Activated naive CD4-positive, alpha-beta T cell treated with anti-CD3 and anti-CD28 coated beads for 36 hours (primary cell): ENCODE measurements at regions not wholly inside any gene's neighbourhood (a gene's known extent, or its start where the extent isn't known, plus 50 kb on each side); places are given as distances from the start of the nearest gene placed in this dataset.

ENCODE experiments used
- CTCF ChIA-PET: fragments of 350-600 bp; sonication (Branson Sonifier 250); formaldehyde crosslinking; loops from one replicate; lab custom pipeline; 2021; ENCODE audit warnings: antibody characterized with exemption; lab: Charles Lee
- DNase-seq: peaks from one replicate; pipeline ENCODE4 v3.0.0-alpha.2; 2020
- H3K27ac Mint-ChIP-seq: one replicate; pipeline ENCODE4 v1.8.0; 2021; ENCODE audit warnings: mild to moderate bottlenecking, mixed read lengths
- H3K27me3 Mint-ChIP-seq: one replicate; pipeline ENCODE4 v1.8.0; 2021; ENCODE audit warnings: low read depth, mixed read lengths
- H3K36me3 Mint-ChIP-seq: one replicate; pipeline ENCODE4 v1.8.0; 2021; ENCODE audit warnings: low read depth, mixed read lengths
- H3K4me1 Mint-ChIP-seq: one replicate; pipeline ENCODE4 v1.8.0; 2021; ENCODE audit warnings: low read depth, mixed read lengths
- H3K4me3 Mint-ChIP-seq: one replicate; pipeline ENCODE4 v1.8.0; 2021; ENCODE audit warnings: mild to moderate bottlenecking, moderate library complexity, mixed read lengths
- H3K9me3 Mint-ChIP-seq: one replicate; pipeline ENCODE4 v1.8.0; 2021; ENCODE audit warnings: mixed read lengths
- intact Hi-C: fragments of 100-400 bp; cut with micrococcal nuclease; formaldehyde crosslinking; loops from one replicate; pipeline ENCODE4 v1.15.1; 2023

DNA sequence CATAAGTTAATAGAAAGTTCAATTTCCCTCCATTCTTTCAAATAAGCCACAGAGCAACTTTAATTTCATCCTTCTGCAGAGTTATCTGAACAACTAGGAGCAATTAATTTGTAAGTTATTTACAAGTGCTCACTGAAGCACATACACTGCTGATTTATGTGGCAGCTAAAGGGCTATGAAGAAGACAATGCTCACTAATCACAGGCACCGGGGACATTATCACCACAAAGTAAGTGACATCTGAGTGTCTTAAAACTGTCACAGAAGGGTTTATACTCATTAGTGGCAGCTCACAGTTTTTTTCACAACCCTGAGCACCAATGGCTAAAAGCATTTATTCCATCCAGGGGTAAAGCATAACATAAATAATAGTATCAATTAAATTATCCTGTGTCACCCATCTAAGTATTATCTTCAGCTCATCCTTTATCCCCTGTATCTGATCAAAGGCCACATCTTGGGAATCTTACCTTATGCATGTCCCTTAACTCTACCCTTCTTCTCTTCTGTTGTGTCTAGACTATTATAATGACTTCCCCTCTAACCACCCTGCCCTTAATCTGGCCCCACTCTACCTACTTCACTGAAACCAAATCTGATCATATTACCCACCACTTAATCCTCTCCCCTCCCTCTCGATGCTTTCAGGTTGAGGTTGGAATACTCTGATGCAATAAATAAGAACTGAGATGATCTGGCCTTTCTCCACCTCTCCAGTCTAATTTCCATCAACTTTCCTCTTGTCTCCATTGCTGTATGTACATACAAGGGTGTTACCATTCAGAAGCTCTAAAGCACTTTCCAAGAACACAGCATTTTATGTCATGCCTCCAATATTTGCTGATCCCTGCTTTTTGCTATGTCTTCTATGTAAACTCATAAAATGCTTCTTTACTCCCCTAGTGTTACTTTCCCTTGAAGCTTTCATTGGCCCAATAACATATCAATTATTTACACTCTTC lies 252.7 kb downstream of the CASP12 start:
- H3K36me3 Mint-ChIP-seq, result peaks cover 4% of the 10 kb centered on the region
- H3K27me3 Mint-ChIP-seq, result no peaks in the 10 kb centered on the region
- H3K9me3 Mint-ChIP-seq, result peaks cover 8% of the 10 kb centered on the region
- DNase-seq, result no peak
- H3K4me3 Mint-ChIP-seq, result no peak overlapping the region
- intact Hi-C loops, result no loop called here
- H3K27ac Mint-ChIP-seq, result no peak overlapping the region
- peaks cover 12% of the 10 kb centered on the region for H3K4me1 Mint-ChIP-seq
- CTCF ChIA-PET, result interaction anchor here (0.7 kb wide), 2 partner anchors 18 to 36 kb away, joined by 3 to 4 read pairs; no protein-coding TSS in a partner anchor

DNA sequence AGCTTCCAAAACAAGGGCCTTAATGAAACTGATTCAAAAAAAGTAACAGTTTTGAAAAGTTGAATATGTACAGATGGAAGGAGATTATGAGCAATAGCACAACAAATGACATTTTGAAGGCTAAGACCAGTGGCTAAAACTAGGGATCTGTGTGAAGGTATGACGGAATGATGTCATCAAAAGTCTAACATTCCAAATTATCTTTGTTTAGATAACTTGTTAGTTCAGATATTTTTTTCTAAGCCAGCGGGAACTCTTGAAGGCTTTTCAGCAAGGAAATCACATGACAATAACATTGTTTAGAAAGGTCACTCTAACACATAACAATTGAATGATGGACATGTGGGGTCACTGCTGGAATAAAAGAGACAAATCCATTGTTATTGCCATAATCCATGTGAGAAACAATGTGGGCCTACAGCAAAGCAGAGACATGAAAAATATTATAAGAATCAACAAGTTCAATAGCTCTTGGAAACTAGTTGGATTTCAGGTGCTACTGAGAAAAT lies 260.5 kb downstream of the CASP12 start:
- no peaks in the 10 kb centered on the region for H3K27me3 Mint-ChIP-seq
- intact Hi-C loops, result no loop called here

GRCh38 chr11:104633226-104633625 lies 265.0 kb downstream of the CASP12 start:
- no peaks in the 10 kb centered on the region for H3K4me1 Mint-ChIP-seq
- H3K27ac Mint-ChIP-seq, result no peak overlapping the region
- H3K27me3 Mint-ChIP-seq, result no peaks in the 10 kb centered on the region
- H3K9me3 Mint-ChIP-seq, result no peaks in the 10 kb centered on the region
- intact Hi-C loops, result no loop called here
- DNase-seq, result no peak
- no peaks in the 10 kb centered on the region for H3K36me3 Mint-ChIP-seq
- no peak overlapping the region for H3K4me3 Mint-ChIP-seq
- CTCF ChIA-PET, result no interaction called here

More for the DNA sequence above, 260.5 kb downstream of the CASP12 start:
- Mint-ChIP-seq H3K4me1 (no peaks in the 10 kb centered on the region), H3K9me3 (peaks cover 1% of the 10 kb centered on the region), H3K36me3 (no peaks in the 10 kb centered on the region), H3K4me3 (no peak overlapping the region), H3K27ac (no peak overlapping the region)
- CTCF ChIA-PET, result interaction anchor here (0.7 kb wide), 1 partner anchor 15 kb away, joined by 3 read pairs; no protein-coding TSS in a partner anchor
- no peak for DNase-seq

DNA sequence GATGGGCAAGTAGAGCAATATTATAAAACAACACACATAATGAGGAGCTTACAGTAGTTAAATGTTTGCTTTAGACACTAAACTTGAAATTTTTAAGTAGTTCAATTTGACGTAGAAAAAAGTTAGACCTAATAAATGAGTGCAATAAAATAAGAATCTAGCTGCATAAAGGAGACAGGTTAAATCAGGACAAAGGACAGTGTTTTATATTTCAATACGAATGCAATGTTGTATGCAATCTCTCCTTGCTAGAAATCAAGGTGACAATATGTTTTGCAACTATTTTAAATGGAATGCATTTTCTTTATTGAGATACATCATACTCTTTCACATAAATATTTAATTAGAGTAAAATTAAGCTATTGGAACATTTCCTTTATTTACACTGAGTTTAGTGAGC lies 267.9 kb downstream of the CASP12 start:
- no peaks in the 10 kb centered on the region for H3K9me3 Mint-ChIP-seq

DNA sequence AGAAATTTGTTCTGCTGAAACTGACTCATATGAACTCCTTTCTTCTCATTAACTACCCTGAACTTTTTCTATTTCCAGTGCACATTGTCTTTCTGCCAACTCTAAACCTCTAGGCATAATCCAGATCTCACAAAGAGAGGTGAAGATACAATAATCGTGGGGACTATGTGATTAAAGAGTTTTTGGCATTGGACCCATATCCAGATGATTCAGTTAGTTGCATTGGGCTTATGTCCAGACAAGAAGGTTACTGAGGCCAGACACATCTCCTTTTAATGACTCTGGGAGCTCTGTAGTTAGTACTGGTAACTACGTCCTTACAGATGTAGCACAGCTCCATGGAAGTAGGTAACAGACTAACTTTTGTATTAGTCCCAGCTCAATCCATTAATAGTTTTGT lies 273.0 kb downstream of the CASP12 start:
- H3K27ac Mint-ChIP-seq, result no peak overlapping the region
- DNase-seq, result no peak
- no peaks in the 10 kb centered on the region for H3K27me3 Mint-ChIP-seq
- no peaks in the 10 kb centered on the region for H3K36me3 Mint-ChIP-seq
- intact Hi-C loops, result no loop called here
- no peak overlapping the region for H3K4me3 Mint-ChIP-seq
- no peaks in the 10 kb centered on the region for H3K9me3 Mint-ChIP-seq
- peaks cover 20% of the 10 kb centered on the region for H3K4me1 Mint-ChIP-seq
- CTCF ChIA-PET, result interaction anchor here (1.1 kb wide), 1 partner anchor 12 kb away, joined by 5 read pairs; no protein-coding TSS in a partner anchor

More for the DNA sequence above, 267.9 kb downstream of the CASP12 start:
- H3K4me1 Mint-ChIP-seq, result no peaks in the 10 kb centered on the region
- CTCF ChIA-PET, result no interaction called here
- intact Hi-C loops, result no loop called here
- no peaks in the 10 kb centered on the region for H3K27me3 Mint-ChIP-seq
- H3K4me3 Mint-ChIP-seq, result no peak overlapping the region
- no peak overlapping the region for H3K27ac Mint-ChIP-seq
- H3K36me3 Mint-ChIP-seq, result no peaks in the 10 kb centered on the region
- no peak for DNase-seq

DNA sequence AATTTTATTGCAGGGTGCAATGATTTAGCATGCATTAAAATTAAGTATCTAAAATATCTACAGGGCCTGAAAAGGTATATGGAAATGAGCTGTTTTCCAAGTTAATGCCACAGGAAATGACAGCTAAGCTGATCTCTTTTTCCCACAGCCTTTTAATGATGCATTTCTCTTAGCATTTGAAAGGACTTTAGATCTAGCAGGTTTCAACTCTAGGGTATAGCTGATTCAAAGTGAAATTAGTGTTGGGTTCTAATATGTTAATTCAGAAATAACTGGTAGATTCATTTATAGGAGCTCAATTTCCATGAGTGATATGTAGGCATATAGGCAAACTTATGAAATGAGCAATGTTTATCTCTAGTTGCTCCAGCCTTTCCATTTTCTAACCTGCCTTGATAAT lies 274.2 kb downstream of the CASP12 start:
- intact Hi-C loops, result loop anchor here (1.0 kb wide), 2 partner anchors 81 to 673 kb away; no protein-coding TSS in a partner anchor
- Mint-ChIP-seq H3K9me3 (no peaks in the 10 kb centered on the region), H3K36me3 (no peaks in the 10 kb centered on the region), H3K27me3 (no peaks in the 10 kb centered on the region), H3K4me3 (no peak overlapping the region), H3K4me1 (peaks cover 20% of the 10 kb centered on the region), H3K27ac (no peak overlapping the region)
- no peak for DNase-seq
- CTCF ChIA-PET, result interaction anchor here (0.5 to 1.0 kb wide), 3 partner anchors 23 to 578 kb away, joined by 3 to 7 read pairs (median 3); no protein-coding TSS in a partner anchor

- Mint-ChIP-seq H3K27ac (no peak overlapping the region), H3K36me3 (no peaks in the 10 kb centered on the region), H3K9me3 (no peaks in the 10 kb centered on the region), H3K27me3 (no peaks in the 10 kb centered on the region), H3K4me1 (peaks cover 20% of the 10 kb centered on the region), H3K4me3 (no peak overlapping the region)
- intact Hi-C loops, result no loop called here
- CTCF ChIA-PET, result interaction anchor here (0.7 to 1.1 kb wide), 3 partner anchors 10 to 82 kb away, joined by 3 to 4 read pairs (median 3); no protein-coding TSS in a partner anchor
- no peak for DNase-seq
Observed at GRCh38 chr11:104623518-104623917, 274.7 kb downstream of the CASP12 start.

DNA sequence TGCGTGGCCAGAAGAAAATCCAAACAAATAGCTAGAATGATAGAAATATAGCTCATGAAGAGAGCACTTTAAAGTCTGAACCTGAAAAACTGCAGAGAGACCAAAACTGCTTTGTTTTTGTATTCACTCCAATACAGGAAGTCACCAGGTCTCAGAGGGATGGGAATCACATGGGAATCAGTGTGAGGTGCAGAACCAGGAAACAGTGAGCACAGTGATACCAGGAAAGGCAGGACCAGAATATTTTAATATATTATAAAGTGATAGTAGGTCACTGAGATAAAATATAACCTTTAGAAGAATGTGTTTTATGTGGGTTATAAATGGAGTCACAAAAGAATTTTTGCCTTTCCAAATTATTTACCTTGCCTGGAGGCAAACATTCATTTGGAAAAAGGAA lies 277.3 kb downstream of the CASP12 start:
- Mint-ChIP-seq H3K4me1 (peaks cover 20% of the 10 kb centered on the region), H3K27ac (no peak overlapping the region), H3K4me3 (no peak overlapping the region), H3K36me3 (peaks cover 2% of the 10 kb centered on the region), H3K9me3 (peaks cover 1% of the 10 kb centered on the region), H3K27me3 (no peaks in the 10 kb centered on the region)
- DNase-seq, result no peak
- intact Hi-C loops, result no loop called here
- CTCF ChIA-PET, result interaction anchor here (0.6 kb wide), 1 partner anchor 90 kb away, joined by 3 read pairs; no protein-coding TSS in a partner anchor

- H3K4me1 Mint-ChIP-seq, result peaks cover 20% of the 10 kb centered on the region
- peaks cover 2% of the 10 kb centered on the region for H3K36me3 Mint-ChIP-seq
- CTCF ChIA-PET, result interaction anchor here (1.5 kb wide), 1 partner anchor 9 kb away, joined by 4 read pairs; no protein-coding TSS in a partner anchor
- H3K9me3 Mint-ChIP-seq, result peaks cover 1% of the 10 kb centered on the region
- intact Hi-C loops, result no loop called here
- H3K27ac Mint-ChIP-seq, result no peak overlapping the region
- H3K27me3 Mint-ChIP-seq, result no peaks in the 10 kb centered on the region
- H3K4me3 Mint-ChIP-seq, result no peak overlapping the region
- no peak for DNase-seq
Observed at GRCh38 chr11:104619751-104620150, 278.5 kb downstream of the CASP12 start.

DNA sequence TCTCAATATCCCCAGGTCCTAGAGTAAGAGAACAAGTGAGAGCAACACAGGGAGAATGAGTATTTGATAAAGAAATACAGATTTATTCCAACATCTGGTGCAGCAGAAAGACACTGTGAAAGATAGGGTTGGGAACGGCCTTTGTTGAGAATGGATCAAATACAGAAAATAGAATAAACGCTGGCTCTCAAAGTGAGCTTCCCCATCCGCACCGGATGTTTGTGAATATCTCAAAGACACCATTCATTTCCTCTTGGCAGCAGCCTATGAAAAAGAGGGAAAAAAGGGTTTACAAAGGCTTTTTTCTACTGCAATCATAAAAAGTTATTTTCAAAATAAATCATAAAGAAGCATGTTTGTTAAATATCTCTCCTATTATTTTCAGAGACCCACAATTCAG lies 279.3 kb downstream of the CASP12 start:
- no peaks in the 10 kb centered on the region for H3K27me3 Mint-ChIP-seq
- H3K36me3 Mint-ChIP-seq, result peaks cover 2% of the 10 kb centered on the region
- CTCF ChIA-PET, result interaction anchor here (1.5 kb wide), 1 partner anchor 9 kb away, joined by 4 read pairs; no protein-coding TSS in a partner anchor
- intact Hi-C loops, result no loop called here
- H3K27ac Mint-ChIP-seq, result no peak overlapping the region
- no peak overlapping the region for H3K4me3 Mint-ChIP-seq
- H3K9me3 Mint-ChIP-seq, result peaks cover 1% of the 10 kb centered on the region
- no peak for DNase-seq
- peaks cover 16% of the 10 kb centered on the region for H3K4me1 Mint-ChIP-seq

- Mint-ChIP-seq H3K4me1 (peaks cover 5% of the 10 kb centered on the region), H3K36me3 (peaks cover 2% of the 10 kb centered on the region), H3K27ac (no peak overlapping the region), H3K27me3 (no peaks in the 10 kb centered on the region), H3K9me3 (peaks cover 1% of the 10 kb centered on the region), H3K4me3 (no peak overlapping the region)
- CTCF ChIA-PET, result no interaction called here
- intact Hi-C loops, result no loop called here
- DNase-seq, result no peak
Observed at GRCh38 chr11:104614961-104615360, 283.3 kb downstream of the CASP12 start.

DNA sequence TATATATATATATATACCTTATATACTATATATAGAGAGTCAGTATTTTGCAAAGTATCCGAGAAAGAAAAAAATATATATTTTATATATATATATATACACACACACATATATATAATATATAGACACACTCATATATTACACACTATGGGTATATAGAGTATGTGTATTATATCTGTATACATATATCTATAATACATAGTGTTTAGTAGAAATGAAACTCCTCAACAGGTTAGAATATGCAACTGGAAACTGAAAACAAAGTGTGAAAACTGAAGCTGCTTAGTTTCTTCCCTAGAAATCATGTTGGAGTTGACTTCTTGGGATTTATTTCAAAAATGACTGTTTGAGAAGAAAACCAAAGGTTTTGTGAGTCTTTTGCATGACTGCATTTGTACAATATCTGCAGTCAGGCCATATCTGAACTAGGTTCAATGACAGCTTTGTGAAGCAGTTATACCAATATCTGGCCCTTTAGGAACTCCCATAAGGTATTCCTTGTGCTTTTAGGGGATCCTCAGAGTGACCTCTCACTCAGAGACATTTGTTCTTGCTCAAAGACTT lies 284.1 kb downstream of the CASP12 start:
- DNase-seq, result no peak
- no peaks in the 10 kb centered on the region for H3K27me3 Mint-ChIP-seq
- peaks cover 1% of the 10 kb centered on the region for H3K9me3 Mint-ChIP-seq
- CTCF ChIA-PET, result interaction anchor here (1.1 kb wide), 2 partner anchors 9 to 11 kb away, joined by 3 to 5 read pairs; no protein-coding TSS in a partner anchor
- no peak overlapping the region for H3K4me3 Mint-ChIP-seq
- H3K4me1 Mint-ChIP-seq, result peaks cover 13% of the 10 kb centered on the region
- H3K27ac Mint-ChIP-seq, result no peak overlapping the region
- H3K36me3 Mint-ChIP-seq, result peaks cover 2% of the 10 kb centered on the region
- intact Hi-C loops, result no loop called here
